Esophagus muscularis mucosa (tissue), 4 donors: ENCODE measurements at regions not wholly inside any gene's neighbourhood (a gene's known extent, or its start where the extent isn't known, plus 50 kb on each side); places are given as distances from the start of the nearest gene placed in this dataset.

ENCODE experiments used
- CTCF ChIP-seq, 3 experiments: fragments of 200-600 bp in 2 of 3; fragments of 450-650 bp in 1 of 3; sonication (generic) in 2 of 3; IDR thresholded peaks; one replicate each; pipeline ENCODE4 v1.5.1; 2017 to 2019; ENCODE audit warnings: antibody characterized with exemption in 3 of 3, mild to moderate bottlenecking in 2 of 3, moderate library complexity in 1 of 3
- EP300 ChIP-seq: sonication (generic); formaldehyde crosslinking; IDR thresholded peaks from one replicate; pipeline ENCODE4 v1.6.1; 2017; ENCODE audit warnings: antibody characterized with exemption
- POLR2A ChIP-seq: fragments of 450-650 bp; IDR thresholded peaks from one replicate; pipeline ENCODE4 v1.6.1; 2017; ENCODE audit warnings: antibody characterized with exemption, moderate library complexity, mild to moderate bottlenecking, low read depth
- POLR2AphosphoS5 ChIP-seq, 2 donors: sonication (generic); formaldehyde crosslinking; IDR thresholded peaks; one replicate each; pipeline ENCODE4 v1.6.1; 2017; ENCODE audit warnings: antibody characterized with exemption in 2 of 2

- TF ChIP-seq POLR2AphosphoS5 (IDR thresholded peaks at IDR 0.05), result no peak
- no peak for TF ChIP-seq CTCF (IDR thresholded peaks at IDR 0.05)
- TF ChIP-seq POLR2A, result no peak
- no peak for TF ChIP-seq EP300
Measured at GRCh38 chr9:19618816-19619215, 170.0 kb downstream of the SLC24A2 start.
